NCI-H2227 (cell line): ENCODE measurements at regions not wholly inside any gene's neighbourhood (a gene's known extent, or its start where the extent isn't known, plus 50 kb on each side); places are given as distances from the start of the nearest gene placed in this dataset.

Experiments
- DNase-seq: peaks from one replicate; lab custom pipeline; 2025; ENCODE audit not compliant: unreplicated experiment; lab: John Stamatoyannopoulos, UW

DNA sequence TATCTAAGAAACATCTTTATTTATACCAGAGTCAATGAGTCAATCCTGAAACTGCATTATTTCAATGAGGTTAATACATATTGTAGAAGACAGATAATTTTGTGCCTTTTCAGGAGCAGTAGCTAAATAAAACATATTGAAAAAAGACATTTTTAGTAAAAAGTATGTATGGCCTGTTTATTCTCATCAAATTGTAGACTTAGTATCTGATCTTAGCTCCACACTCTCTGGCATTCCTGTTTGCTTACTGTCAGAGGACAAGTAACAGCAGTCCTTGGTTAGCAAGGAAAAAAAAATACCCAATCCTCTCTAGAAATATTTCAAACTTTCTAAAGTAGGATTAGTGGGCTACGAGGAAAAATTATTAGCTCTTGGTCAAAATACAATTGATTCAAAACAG, 50.5 kb upstream of the GUCY1A1 start:
- no peak for DNase-seq

- no peak for DNase-seq
Observed at GRCh38 chr4:155615081-155615887, 51.4 kb upstream of the GUCY1A1 start.

DNA sequence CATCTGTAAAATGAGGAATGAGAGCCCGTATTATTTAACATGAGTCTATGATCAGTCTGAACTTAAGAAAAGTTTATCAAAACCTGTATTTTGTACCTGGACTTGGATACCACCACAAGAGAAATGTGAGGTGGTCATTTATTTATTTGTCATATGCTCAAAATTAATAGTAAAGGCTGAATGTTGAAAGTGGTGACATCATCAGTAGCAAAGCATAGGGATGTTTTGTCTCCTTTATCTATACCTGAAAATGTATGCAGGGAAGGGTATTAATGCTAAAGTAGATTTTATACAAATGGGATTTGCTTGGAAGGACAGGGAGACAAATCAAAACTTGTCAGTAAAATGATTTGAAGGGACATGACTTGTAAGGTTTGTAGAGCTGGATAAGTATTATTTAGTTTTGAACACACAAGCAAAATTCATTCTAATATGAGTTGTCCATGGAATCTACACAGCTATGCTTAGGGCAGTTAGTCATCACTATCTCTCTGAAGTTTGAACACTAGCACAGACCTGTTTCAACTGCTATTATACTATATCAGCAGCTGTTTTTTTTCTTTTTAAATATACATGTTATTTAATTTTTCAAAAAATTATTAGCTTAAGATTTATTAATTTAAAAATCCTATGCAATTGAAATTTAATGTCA, 52.4 kb upstream of the GUCY1A1 start:
- no peak for DNase-seq

GRCh38 chr4:155612074-155612473, 54.6 kb upstream of the GUCY1A1 start:
- no peak for DNase-seq

GRCh38 chr4:155611501-155611900, 55.1 kb upstream of the GUCY1A1 start:
- DNase-seq = no peak

- DNase-seq = no peak
Observed at GRCh38 chr4:155610143-155610542, 56.5 kb upstream of the GUCY1A1 start.

GRCh38 chr4:155609455-155610059, 57.1 kb upstream of the GUCY1A1 start:
- DNase-seq = no peak

- no peak for DNase-seq
Observed at GRCh38 chr4:155608225-155608885, 58.3 kb upstream of the GUCY1A1 start.

GRCh38 chr4:155607481-155607880, 59.2 kb upstream of the GUCY1A1 start:
- DNase-seq = no peak

- DNase-seq = no peak
Observed at GRCh38 chr4:155604718-155605626, 61.7 kb upstream of the GUCY1A1 start.

- no peak for DNase-seq
Observed at GRCh38 chr4:155603360-155603891, 63.2 kb upstream of the GUCY1A1 start.

DNA sequence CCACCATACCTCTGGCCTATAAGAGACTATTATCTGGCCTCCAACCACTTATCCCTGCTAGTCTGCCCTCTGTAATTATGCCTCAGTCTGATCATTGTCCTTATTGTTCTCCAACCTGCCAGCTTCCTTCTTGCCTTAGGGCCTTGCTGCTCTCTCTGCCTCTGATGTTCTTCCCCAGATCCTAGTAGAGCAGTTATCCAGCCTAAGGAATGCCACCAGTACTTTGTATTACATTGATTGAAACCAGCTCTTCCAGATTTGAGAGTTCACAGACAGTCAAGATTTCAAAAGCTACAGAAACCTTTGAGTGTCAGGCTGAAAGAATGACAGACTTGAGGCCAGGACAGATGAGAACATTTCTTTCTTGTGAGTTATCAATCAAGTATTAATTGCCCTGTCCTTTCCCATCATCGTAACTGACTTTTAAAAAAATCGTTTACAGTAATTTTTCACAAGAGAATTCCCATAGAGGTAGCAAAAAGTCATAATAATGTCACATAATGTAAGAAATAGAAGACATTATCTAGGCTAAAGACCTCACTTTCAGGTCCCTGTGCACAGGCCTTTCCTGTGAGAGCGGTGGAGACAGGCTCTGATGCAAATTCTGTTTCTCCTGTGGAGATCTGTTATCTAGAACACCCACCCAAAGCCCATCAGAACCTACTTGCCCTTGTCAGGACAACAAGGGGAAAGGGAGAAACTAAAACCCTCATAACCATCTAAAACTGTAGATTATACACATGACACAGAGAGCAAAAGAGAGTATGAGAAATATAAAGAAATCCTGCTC, 64.1 kb upstream of the GUCY1A1 start:
- DNase-seq = no peak

- no peak for DNase-seq
Observed at GRCh38 chr4:155600244-155600643, 66.4 kb upstream of the GUCY1A1 start.

GRCh38 chr4:155599596-155599995, 67.1 kb upstream of the GUCY1A1 start:
- DNase-seq = no peak

DNA sequence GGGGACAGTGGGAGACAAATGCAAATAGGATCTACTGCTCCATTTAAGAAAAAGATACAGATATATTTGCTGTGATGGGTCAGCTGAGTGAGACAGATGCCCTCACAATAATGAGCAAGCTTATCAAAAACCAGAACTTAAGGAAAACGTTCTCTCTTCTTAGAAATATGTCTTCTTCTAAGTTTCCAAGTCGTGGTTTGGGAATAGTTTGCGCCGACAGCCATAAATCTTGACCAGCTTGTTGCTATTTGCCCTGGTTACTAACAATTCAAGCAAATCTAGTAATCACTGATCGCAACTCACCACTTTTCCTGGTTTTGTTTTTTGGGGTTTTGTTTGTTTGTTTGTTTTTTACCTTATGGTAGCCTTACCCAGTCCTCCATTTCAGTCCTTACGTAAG, 67.6 kb upstream of the GUCY1A1 start:
- no peak for DNase-seq

GRCh38 chr4:155597933-155598451, 68.7 kb upstream of the GUCY1A1 start:
- DNase-seq = no peak

- DNase-seq = no peak
Observed at GRCh38 chr4:155597281-155597680, 69.4 kb upstream of the GUCY1A1 start.

- DNase-seq = no peak
Observed at GRCh38 chr4:155593793-155594192, 72.9 kb upstream of the GUCY1A1 start.

DNA sequence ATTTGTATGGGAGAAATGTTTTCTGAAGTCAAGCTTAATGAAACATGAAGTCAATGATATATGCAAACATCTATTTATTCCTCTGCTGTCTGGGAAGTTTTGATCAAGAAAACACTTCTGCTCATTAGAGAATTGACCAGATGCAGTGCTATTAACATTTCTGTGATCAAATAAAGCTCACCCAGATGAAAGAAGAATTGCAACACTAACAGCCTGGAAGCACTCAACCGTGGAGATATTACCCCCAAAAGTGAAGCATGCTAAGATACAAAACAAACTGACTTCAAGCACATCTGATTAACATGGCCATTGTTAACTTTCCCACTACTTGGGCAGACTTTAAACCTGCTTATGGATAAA, 73.7 kb upstream of the GUCY1A1 start:
- no peak for DNase-seq
